AG04449 (cell line): ENCODE measurements at regions not wholly inside any gene's neighbourhood (a gene's known extent, or its start where the extent isn't known, plus 50 kb on each side); places are given as distances from the start of the nearest gene placed in this dataset.

Experiments used
- CTCF ChIA-PET: fragments of 350-600 bp; formaldehyde crosslinking; extraction: SDS; loops from one replicate; lab custom pipeline; 2021; ENCODE audit warnings: antibody characterized with exemption; lab: Yijun Ruan, JAX
- POLR2A ChIA-PET: fragments of 400-600, 350-600 bp; formaldehyde crosslinking; extraction: SDS; loops from one replicate; lab custom pipeline; 2020; ENCODE audit warnings: antibody characterized with exemption, inconsistent platforms; lab: Yijun Ruan, JAX
- DNase-seq: peaks from one replicate; pipeline ENCODE4 v3.0.0-alpha.2; 2010; ENCODE audit warnings: low read depth, low spot score
- H3K4me3 ChIP-seq: 2 replicates; pipeline ENCODE4 v1.5.1; 2011; ENCODE audit warnings: low read depth, mild to moderate bottlenecking, control low read depth, low read length
- TF ChIP-seq, protein P1 (sequence below): IDR thresholded peaks from one replicate; pipeline ENCODE4 v1.5.1; 2011; ENCODE audit warnings: mild to moderate bottlenecking, moderate library complexity, low read length, control low read depth, inconsistent platforms; ENCODE audit not compliant: insufficient read depth; ENCODE audit errors: missing control alignments

DNA sequence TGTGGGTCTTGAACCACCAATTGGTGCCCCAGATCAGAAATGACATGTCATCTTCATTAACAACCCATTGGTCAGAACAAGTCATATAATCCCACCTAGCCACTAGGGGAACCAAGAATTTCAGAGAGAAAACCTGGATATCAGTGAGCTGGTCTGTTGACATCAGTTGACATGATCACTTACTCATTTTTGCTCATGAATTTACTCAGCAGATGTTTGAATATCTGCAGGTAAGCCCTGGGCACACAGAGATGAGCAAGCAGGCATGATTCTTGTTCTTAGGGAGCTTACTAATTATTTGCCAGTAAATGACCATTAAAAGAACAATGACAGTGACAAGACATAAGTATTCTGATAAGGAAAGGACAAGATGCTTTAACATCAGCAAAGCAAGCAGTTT, 64.3 kb upstream of the PLCL2 start:
- H3K4me3 ChIP-seq, result no peak overlapping the region
- ChIA-PET CTCF (no interaction called here), POLR2A (no interaction called here)
- no peak for DNase-seq
- TF ChIP-seq, protein P1, sequence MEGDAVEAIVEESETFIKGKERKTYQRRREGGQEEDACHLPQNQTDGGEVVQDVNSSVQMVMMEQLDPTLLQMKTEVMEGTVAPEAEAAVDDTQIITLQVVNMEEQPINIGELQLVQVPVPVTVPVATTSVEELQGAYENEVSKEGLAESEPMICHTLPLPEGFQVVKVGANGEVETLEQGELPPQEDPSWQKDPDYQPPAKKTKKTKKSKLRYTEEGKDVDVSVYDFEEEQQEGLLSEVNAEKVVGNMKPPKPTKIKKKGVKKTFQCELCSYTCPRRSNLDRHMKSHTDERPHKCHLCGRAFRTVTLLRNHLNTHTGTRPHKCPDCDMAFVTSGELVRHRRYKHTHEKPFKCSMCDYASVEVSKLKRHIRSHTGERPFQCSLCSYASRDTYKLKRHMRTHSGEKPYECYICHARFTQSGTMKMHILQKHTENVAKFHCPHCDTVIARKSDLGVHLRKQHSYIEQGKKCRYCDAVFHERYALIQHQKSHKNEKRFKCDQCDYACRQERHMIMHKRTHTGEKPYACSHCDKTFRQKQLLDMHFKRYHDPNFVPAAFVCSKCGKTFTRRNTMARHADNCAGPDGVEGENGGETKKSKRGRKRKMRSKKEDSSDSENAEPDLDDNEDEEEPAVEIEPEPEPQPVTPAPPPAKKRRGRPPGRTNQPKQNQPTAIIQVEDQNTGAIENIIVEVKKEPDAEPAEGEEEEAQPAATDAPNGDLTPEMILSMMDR, result no peak

DNA sequence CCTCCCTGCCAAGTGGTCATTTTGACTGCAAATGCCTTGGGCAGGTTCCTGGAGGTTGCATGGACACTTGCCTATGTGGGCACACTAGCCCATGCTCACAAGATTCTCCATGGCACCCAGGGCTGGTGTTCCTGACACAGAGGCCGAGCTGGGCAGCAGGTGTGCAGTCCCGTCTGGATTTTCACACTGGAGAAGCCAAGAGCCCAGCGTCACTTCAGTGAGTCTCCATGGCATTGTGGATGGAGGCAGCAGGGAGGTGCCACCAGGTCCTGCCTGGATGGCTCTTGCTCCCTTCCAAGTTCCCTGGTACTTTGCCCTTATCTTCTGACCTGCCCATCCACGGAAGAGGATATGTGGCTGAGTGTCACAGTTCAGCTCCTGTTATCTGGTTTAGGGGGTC, 63.7 kb upstream of the PLCL2 start:
- ChIA-PET CTCF (no interaction called here), POLR2A (no interaction called here)
- no peak for DNase-seq
- H3K4me3 ChIP-seq, result no peak overlapping the region
- TF ChIP-seq, protein P1, result no peak

DNA sequence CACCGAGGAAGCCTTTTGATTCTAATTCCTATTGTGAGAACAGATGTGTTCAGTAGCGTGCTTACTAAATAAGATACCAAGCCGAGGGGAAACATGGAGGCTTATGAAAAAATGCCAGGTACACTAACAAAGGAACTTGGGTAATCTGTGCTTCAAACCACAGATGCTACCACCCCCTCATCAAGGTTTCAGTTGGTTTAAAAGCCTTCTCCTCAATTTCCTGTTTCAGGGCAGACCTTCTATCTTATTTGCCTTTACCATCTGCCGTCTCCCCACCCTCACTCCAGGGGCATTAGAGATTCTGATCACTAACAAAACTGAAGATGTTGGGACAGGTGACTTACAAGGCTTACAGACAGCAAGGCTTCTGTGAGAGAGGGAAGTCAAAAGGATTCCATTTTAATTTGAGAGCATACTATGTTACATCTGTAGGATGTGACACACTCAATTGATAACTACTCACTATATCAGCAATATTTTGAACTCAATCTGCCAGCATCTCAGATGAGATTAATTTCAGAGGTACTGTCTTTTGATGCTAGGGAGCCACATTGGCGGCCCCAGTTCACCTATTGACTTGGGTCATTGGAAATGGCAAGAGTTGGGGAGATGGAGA, 60.6 kb upstream of the PLCL2 start:
- DNase-seq, result no peak
- POLR2A ChIA-PET, result no interaction called here
- H3K4me3 ChIP-seq, result no peak overlapping the region
- TF ChIP-seq, protein P1, result no peak
- CTCF ChIA-PET, result no interaction called here

DNA sequence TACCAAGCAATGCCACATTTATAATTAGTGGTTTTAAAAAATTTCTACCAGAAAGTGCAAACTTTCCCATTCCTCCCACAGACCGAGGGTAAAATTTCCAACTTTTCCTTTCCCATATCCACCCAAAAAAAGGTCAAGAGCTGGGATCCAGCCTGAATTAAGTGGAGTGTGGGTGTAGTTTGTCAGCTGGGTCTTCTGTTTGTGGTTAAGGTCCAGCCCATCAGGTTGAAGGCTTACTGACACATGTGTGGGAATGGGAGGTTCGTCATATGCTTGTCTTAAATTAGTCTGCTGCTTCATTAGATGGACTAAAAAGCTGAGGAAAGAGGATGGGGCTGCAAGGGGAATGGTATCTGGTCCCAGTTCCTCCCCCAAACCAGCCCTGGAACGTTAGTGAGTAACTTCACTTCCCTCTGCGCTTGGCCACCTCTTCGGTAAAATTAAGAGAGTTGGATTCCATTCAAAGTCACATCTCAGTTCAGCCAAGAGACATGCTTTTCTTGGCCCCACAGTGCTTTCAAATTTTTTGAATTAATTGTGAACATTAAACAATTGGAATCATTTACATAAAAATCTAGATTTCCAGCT, 59.0 kb upstream of the PLCL2 start:
- no peak for DNase-seq
- H3K4me3 ChIP-seq, result no peak overlapping the region
- POLR2A ChIA-PET, result no interaction called here
- CTCF ChIA-PET, result no interaction called here
- TF ChIP-seq, protein P1, result no peak

DNA sequence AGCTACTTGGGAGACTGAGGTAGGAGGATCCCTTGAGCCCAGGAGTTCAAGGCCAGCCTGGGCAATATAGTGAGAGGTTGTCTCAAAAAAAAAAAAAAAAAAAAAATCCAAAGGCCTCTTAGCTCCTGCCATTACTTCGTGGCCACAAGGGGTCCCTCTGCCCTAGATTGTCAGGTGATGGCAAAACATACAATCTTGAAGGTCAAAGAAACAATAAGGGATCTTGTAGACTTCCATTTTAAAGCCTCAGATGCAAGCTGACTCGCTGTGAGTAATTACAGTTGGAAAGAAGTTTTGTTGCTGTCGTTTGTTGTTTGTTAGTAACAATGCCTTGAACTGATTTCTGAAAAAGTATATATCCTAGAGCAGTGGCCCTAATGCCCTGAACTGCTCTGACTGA, 55.9 kb upstream of the PLCL2 start:
- DNase-seq, result no peak
- TF ChIP-seq, protein P1, result peak; percentile 29
- no peak overlapping the region for H3K4me3 ChIP-seq
- ChIA-PET CTCF (interaction anchor here (0.9 to 1.3 kb wide), 4 partner anchors 9 to 400 kb away, joined by 3 to 5 read pairs (median 4); no protein-coding TSS in a partner anchor), POLR2A (no interaction called here)

DNA sequence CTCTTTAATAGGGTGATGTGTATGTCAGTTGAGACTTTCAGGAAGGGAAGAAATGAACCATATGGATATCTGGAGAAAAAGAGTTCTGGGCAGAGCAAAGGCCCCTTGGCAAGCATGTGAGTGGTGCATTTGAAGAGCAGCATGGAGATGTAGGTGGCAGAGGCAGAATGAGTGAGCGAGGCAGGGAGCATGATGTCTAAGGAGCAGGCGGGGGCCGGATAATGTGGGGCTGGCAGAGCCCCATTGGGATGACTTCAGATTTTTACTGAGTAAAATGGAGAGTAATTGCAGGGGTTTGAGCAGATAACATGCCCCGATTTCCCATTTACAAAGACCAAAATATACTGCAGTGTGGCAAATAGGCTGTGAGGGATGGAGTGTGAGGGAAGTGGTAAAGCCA, 52.9 kb upstream of the PLCL2 start:
- H3K4me3 ChIP-seq, result no peak overlapping the region
- no peak for DNase-seq
- TF ChIP-seq, protein P1, result no peak
- POLR2A ChIA-PET, result no interaction called here
- CTCF ChIA-PET, result no interaction called here
